Amniotic stem cell (primary cell): ENCODE measurements at regions not wholly inside any gene's neighbourhood (a gene's known extent, or its start where the extent isn't known, plus 50 kb on each side); places are given as distances from the start of the nearest gene placed in this dataset.

Experiments used
- DNase-seq: peaks from one replicate; lab custom pipeline; 2025; lab: John Stamatoyannopoulos, UW

DNA sequence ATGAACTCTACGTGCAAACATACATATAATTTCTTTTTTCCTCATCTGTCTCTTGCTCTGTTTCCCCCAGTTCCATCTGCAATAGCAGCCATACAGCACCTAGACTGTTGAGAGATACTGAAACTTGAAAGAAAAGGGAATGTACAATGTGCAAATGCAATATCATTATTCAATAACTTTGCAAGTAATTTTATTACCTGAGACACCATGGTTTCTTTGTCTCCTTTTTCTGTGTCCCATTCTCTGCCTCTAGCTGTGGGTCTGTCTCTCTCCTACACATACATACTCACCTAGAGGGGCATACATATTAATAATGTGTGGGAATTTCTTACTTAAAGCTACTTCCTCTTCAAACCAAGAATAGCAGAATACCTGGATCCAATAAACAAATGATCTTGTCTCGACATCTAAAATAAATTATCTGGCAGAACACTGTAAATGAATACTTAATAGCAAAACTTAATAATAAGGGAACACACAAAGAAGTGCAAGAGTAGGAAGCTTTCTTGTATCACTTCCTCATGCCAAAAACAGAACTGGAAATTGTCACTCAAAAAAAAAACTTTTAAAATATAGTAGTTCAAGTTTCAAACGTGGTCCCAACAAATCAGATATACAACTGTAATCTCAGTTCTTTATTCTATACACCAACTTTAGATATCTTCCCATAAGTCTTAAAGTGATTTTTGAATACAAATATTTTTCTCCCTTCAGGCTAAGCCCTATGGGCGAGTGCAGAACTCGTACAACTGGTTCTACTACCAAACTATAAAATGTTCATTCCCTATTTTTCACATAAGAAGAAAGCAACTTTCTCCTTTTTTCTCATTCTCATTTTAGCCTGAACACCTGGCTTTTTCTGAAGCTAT lies 194.6 kb downstream of the NRIP1 start:
- DNase-seq: no peak

DNA sequence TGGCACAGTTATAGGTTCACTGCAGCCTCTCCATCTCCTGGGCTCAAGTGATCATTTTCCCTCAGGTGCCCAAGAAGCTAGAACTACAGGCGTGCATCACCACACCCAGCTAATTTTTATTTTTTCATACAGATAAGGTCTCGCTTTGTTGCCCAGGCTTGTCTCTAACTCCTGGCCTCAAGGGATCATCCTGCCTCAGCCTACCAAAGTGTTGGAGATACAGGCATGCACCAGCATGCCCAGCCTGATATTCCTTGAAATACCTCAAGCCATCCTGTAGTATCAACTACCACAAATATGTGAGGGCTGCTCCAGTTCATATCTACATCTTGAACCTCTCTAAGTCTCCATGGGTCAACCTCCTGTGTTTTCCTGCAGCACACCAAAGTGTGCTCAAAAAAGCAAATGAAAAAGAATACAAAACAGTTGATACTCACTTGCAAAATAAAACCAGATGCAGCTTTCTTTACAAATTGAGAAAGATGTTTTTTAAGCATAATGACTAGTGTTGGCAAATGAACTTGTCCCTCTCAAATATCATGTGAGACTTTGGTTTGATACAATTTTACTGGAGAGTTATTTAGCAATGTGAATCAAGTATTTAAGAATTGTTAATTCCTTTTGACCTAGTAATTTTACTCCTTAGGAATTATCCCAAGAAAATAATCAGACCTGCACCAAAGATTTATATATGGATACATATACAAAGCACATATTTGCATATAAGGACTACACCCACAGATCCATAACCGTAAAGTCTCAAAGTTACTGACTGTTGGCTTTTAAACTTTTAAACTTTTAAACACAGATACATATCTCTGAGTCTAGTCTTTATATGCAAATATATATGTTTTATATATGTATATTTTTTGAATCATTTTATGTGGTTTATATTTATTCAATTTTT lies 197.7 kb downstream of the NRIP1 start:
- no peak for DNase-seq

DNA sequence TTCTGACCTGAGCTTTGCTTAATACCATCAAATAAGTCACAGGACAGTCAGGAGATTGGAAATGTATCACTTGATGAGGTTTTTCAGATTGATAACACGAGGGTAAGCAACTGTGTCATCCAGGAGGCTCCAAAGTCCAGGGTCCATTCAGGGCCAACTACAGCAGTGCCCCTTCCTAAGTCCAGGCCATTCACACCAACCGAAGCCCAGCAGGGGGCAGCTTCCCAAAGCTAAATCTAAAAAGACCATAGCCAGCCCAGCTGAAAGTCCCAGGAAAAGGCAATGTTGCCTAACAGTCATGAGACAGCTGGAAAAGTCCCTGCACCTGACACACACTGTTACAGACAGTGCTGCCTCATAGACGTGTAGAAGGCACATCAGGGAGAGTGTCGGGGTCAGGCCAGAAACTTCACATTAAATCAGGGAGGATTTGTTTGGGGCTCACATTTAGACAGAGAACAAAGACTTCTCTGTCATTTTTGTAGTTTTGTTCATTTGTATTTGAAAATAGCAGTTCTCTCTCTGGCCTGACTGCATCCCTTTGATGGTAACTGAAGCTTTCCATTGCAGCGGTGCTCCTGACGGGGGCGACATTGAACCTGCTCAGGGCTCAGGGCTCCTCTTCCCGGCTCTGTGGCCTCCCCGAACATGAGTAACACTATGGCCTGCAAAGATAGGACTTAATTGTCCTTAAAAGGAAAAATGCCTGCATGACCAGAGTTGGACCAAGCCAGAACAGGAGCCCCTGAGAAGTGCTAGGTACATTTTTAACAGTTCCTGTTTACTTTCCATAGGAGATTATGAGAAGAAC lies 200.4 kb downstream of the NRIP1 start:
- no peak for DNase-seq

DNA sequence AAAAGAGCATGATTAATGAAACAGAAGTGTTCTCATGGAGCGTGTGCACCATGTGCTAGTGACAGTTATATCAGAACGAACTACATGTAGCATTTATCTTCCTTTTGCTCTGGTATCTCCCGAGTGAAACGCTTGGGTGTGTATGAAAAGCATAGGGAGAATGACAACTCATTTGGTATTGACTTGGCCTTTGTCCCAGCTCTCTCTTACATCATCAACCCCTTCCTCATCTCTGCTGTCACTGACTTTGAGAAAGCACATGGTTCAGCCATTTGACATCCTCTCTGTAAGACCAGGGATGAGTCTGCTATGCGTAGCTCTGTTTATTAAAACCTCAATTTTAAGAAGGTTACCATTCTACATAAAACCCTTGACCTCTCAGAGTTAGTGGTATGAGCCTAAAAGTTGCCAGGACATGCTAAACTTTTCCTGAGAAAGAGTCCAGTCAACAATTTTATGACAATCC lies 201.0 kb downstream of the NRIP1 start:
- no peak for DNase-seq

DNA sequence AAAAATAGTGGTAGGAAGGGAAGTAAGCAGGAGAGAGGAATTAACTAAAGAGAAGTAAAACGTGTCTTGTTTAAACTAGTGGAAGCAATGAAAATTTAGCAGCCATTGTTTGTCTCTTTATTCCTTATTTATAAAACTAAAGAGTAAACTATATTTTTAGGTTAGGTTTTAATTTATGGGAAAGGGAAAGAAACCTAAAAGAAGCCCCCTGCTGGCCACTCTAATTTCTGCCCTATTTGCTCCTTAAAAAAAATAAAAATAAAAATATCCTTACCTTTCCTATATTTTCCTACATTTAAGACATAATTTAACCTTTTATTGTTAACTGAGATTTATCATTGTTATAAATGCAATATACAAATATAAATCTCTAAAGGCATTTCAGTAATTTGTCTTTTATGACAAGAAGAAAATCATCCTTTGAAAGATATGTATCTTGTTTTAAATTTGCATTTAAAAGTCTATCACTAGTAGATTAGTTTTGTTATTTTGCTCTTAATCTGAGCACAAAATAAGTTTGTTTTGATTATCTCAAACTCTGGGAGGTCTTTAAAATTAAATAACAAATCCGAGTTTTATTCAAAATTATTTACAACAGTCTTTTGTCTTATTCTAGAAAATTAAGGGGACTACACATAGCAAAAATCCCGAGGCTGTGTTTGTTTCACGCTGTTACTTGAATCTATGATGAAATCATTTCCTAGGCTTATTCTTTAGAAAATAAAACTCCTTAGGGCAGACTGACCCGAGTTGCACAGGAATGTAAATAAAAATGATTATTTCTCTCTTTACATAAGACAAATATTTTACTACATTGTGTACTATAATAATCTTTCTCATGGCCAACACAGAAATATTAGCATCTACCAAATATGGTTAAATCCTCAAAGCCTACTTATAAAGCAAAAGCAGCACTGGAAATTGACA lies 201.7 kb downstream of the NRIP1 start:
- DNase-seq: no peak

DNA sequence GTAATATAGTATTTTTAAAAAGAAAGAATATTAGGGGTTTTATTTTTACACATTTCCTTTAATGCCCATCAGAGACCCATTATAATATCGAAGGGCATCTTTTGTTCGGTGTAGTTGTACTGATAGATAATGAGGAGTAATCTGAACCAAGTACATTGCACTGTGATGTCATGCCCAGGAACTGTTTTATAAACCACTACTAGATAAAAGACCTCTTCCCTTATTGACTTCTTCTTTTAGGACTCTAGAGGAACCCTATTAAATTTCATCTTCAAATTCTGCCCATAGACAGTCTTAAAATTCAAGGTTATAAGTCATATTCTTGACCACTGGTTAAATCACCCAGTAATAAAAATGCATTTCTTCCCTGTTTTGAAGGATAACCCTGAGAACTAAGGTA lies 206.5 kb downstream of the NRIP1 start:
- no peak for DNase-seq

DNA sequence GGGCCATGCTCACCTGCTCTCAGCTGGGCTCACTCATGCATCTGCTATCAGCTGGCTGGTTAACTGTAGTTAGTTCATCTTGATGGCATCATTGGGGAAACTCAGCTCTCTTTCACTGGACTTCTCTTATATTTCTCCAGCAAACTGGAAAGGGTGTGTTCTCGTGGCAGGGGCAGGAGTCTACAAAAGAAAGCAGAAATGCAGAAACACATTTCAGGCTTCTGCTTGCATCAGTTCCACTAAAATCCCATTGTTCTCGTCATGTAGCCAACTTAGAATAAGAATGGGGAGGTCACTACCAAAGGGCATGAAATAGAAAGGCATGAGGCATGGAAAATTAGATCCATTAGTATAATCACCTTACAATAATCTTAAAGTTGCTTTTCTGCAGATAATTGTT lies 207.3 kb downstream of the NRIP1 start:
- DNase-seq: no peak

DNA sequence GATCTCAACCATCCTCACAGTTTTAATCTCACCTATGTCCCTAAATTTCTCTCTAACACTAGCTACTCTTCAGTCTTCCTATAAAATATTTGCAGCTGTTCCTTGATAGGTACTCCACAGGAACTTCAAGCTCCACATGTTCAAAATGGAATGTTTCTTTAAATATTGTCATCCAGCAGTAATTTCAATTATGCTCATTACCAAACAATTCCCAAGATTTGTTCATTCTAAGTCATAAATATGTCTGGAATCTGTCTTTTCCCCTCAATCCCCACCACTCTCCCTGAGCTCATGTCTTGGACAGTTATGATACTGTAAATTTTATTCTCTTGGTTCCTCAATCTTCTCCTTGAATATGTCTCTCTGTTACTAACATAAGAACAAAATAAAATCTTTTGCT lies 214.4 kb downstream of the NRIP1 start:
- no peak for DNase-seq

DNA sequence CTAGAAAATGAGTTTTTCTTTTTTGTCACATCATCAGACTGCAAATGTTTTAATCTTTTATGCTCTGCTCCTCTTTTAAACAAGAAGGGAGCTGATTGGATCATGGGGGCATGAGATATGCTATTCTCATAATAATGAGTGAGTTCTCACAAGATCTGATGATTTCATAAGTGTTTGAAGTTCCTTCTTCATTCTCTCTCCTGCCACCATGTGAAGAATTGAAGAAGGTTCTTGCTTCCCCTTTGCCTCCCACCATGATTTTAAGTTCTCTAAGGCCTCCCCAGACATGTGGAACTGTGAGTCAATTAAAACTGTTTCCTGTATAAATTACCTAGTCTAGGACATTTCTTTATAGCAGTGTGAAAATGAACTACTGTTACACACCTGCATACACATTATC lies 218.2 kb downstream of the NRIP1 start:
- no peak for DNase-seq

DNA sequence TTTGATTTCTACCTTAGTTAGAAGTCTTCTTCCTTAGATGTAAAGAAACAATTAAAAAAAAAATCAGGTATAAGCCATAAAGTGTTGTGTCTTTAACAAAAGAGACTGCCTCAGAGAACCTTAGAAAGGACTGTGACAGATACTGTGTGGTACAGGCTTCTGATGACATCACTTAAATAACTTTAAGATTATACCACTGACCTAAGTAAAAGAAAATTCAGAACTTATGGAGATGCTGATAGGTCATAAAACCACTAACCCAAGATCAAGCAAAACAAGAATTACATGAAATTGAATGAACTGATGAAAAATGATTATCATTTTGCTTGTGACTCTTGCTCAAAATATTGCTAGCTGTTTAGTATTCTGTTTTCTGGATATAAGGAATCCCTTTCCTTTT lies 220.8 kb downstream of the NRIP1 start:
- no peak for DNase-seq

DNA sequence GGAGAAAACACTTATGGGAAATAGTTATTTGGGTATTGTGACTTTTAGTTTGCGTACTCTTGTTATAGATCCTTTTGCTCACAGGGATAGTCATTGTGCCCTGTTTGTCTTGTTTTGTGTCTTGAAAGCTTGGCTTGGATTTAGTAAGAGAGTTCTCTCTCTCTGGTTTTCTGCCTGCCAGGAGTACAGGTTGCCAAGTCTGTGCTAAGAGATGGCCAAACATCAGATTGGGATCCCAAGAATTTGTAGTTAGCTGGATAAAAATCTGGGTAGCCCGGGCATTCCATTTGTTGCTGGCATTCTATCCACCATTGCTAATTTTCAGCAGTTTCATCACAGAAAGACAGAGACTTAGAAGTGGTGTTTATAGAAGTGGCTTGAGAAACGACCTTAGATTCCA lies 222.2 kb downstream of the NRIP1 start:
- no peak for DNase-seq

DNA sequence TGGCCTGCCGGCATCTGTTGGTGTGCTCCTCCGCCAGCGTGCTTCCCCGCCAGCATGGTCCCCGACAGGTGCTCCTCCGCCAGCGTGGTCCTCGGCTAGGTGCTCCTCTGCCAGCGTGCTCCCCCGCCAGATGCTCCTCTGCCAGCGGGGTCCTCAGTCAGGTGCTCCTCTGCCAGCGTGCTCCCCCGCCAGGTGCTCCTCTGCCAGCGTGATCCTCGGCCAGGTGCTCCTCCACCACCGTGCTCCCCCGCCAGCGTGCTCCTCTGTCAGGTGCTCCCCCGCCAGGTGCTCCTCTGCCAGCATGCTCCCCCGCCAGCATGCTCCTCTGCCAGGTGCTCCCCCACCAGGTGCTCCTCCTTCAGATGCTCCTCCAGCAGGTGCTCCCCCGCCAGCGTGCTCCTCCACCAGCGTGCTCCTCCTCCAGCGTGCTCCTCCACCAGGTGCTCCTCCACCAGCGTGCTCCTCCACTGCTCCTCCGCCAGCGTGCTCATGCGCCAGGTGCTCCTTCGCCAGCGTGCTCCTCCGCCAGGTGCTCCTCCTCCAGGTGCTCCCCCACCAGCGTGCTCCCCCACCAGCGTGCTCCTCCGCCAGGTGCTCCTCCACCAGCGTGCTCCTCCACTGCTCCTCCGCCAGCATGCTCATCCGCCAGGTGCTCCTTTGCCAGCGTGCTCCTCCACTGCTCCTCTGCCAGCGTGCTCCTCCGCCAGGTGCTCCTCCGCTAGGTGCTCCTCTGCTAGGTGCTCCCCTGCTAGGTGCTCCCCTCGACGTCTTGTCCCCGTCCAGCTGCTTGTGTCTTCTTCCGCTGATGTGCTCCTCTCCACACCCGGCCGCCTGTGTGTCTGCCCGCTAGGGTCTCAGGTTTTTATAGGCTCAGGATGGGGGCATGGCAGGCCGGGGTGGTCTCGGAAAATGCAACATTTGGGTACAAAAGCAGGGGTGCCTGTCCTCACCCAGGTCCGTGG lies 223.0 kb downstream of the NRIP1 start:
- no peak for DNase-seq

DNA sequence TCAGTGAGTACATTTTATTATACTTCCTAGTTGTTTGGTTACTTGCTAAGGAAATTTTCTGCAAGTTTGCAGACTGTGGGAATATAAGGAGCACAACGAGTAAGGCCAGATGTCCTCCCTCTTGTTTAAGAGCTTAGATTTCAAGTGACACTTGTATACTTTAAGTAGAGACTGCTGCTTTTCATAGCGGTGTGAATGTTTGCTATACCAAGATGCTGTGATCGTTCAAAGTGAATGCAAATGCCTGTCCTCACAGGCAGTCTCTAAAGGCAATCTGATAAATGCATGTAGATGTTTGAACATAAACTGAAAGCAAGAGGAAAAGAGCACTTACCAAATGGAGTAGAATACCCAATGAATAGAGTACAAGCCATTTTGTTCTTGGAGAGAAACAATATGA lies 226.4 kb downstream of the NRIP1 start:
- DNase-seq: no peak

DNA sequence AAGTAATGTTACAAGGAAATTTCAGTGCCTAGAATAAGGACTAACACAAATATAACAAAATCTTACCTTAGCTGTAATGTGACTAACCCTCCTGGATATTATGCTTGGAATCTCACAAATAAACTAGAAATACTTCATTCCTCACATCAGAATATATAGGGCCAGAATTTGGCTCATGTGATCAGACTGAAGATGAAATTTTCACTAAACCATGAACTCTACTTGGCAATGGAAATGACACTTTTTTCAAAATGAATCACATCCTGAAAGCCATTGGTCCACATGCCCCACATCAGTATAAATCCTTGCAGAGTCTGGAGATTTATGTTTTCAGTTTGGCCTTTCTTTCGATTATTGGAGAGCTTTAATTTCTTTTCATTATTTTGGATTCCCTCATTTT lies 227.8 kb downstream of the NRIP1 start:
- DNase-seq: peak; percentile 23

DNA sequence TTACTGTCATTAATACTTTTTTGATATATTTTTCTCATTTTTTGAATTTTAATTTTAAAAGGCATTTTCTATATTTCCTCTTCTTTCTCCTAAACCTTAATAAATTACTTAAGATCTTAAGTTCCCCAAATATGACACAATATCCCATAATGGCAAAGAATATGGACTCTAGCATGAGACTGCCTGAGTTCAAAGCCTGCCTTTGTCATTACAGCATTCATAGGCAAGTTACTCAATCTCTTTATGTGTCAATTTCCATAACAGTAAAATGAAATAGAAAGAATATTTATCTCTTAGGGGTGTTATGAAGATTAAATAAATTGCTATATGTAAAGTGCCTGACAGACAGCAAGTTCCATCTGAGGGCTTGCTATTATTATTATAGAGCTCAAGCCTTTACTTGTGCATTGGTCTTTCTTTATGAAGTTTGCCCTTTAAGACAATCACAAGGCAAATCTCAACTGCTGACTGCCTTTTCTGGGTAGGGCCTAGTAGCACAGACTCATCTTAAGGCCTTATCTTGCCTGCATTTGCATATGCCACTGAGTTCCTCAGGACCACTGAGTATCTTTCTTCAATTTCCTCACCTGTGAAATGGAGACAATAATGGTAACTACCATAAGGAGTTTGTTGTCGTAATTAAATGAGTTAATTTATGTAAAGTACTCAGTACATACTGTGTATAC lies 231.0 kb downstream of the NRIP1 start:
- DNase-seq: no peak

DNA sequence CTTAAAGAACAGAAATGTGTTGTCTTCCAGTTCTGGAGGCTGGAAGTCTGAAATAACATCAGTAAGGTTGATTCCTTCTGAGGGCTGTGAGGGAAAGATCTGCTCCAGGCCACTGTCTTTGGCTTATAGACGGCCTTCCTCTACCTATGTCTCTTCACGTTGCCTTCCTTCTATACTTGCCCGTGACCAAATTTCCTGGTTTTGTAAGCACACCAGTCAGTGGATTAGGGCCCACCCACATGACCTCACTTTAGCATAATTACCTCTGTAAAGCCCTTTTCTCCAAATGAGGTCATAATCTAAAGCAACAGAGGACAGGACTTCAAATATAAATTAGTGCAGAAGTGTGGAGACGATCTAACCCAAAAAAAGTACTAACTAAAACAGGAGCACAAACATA lies 231.6 kb downstream of the NRIP1 start:
- DNase-seq: no peak

DNA sequence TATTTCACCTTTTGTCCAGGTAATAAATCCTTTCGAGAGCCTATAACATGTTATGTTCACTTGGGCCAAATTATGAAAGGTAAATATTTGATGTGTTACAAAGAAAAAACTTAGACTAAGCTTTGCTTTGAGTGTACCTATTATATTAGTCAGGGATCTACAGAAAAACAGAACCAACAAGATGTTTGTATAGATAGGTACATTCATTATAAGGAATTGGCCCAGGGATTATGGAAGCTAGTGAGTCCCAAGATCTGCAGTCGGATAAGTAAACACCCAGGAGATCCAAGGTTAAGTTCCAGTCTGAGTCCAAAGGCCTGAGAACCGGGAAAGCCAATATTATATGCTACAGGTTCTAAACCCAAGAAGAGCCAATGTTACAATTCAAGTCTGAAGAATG lies 234.5 kb downstream of the NRIP1 start:
- DNase-seq: no peak

DNA sequence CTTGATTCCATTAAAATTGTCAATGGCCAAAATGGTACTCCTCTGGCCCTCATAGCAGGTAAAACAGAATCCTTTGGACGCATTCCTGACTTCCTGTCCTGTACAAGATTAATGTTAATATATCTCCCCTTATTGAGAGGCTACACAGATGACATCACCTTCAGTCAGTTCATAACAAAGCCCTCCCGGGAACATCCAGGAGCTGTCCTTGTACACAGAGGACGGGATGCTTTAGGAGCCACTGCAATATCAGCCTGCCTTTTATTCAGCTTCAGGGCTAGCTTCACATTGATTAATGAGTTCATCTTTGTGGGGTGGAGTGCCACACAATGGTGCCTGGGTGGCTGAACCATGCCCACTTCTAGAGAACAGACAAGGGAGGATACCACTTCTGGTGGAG lies 235.1 kb downstream of the NRIP1 start:
- DNase-seq: no peak

DNA sequence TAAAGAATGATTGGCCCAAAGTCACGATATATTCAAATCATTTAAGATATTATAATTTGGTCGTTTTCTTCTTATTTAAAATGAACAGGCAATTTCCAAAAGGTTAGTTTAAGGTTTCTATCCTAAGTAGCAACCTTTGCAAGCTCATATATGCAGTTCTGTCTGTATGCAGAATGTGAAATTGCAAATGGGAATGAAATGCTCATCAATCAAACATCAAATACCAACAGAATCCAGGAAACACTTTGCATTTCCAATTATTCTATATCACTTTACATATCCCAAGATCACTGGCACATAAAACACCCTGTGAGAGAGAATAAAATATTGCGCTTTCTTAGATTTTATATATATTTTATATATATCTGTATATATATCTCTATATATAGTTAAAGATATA lies 237.3 kb downstream of the NRIP1 start:
- DNase-seq: no peak
